Left lung (tissue), 4 donors: ENCODE measurements at regions not wholly inside any gene's neighbourhood (a gene's known extent, or its start where the extent isn't known, plus 50 kb on each side); places are given as distances from the start of the nearest gene placed in this dataset.

Experiments used
- ATAC-seq: fragments of 200-7000 bp; cut with Tn5 transposase; one replicate; pipeline ENCODE4 v1.9.1; 2020; ENCODE audit warnings: moderate library complexity
- DNase-seq, 4 donors: peaks; one replicate each; pipeline ENCODE4 v3.0.0-alpha.2; 2013 to 2020
- H3K27ac ChIP-seq, 2 donors: fragments of 200-600 bp; sonication (generic) in 1 of 2; one replicate each; pipeline versions ENCODE4 v1.5.0 to v1.8.0; 2020 to 2021
- H3K27me3 ChIP-seq, 2 donors: fragments of 200-600 bp; sonication (generic) in 1 of 2; one replicate each; pipeline versions ENCODE4 v1.5.0 to v1.8.0; 2020 to 2021
- H3K36me3 ChIP-seq, 2 donors: fragments of 200-600 bp; sonication (generic) in 1 of 2; one replicate each; pipeline versions ENCODE4 v1.5.0 to v1.8.0; 2020 to 2021
- H3K4me1 ChIP-seq, 2 donors: fragments of 200-600 bp; one replicate each; pipeline ENCODE4 v1.8.0; 2021
- H3K4me3 ChIP-seq, 2 donors: fragments of 200-600 bp; sonication (generic) in 1 of 2; one replicate each; pipeline versions ENCODE4 v1.5.0 to v1.8.0; 2020 to 2021; ENCODE audit warnings: mild to moderate bottlenecking in 1 of 2
- H3K9me3 ChIP-seq, 2 donors: fragments of 200-600 bp; sonication (generic) in 1 of 2; one replicate each; pipeline versions ENCODE4 v1.5.0 to v1.8.0; 2020 to 2021
- CTCF ChIP-seq, 2 donors: fragments of 200-600 bp; sonication (generic) in 1 of 2; IDR thresholded peaks; one replicate each; pipeline versions ENCODE4 v1.5.0 to v1.8.0; 2021; ENCODE audit warnings: antibody characterized with exemption in 2 of 2
- intact Hi-C, 2 donors: fragments of 100-400 bp; cut with DNase I; formaldehyde crosslinking; loops; one replicate each; pipeline versions ENCODE4 v1.11.2 to v1.14.2; 2022
- donor health status: DM: no; HTN: yes; CAD: no.
- donor health status: DM: no; HTN: no; CAD: no.

- no peak for ATAC-seq
- Histone ChIP-seq H3K36me3 (no peaks in the 10 kb centered on the region), H3K4me1 (no peaks in the 10 kb centered on the region), H3K4me3 (no peak overlapping the region), H3K27me3 (peaks cover 0 to 22% of the 10 kb centered on the region in 2 donors), H3K9me3 (no peaks in the 10 kb centered on the region), H3K27ac (no peak overlapping the region)
- TF ChIP-seq CTCF (IDR thresholded peaks at IDR 0.05): no peak
- intact Hi-C loops: no loop called here
- DNase-seq: no peak
These were observed 92.4 kb upstream of the LDAH start for GRCh38 chr2:20915271-20915670.

- Histone ChIP-seq H3K27ac (no peak overlapping the region), H3K4me3 (no peak overlapping the region), H3K9me3 (no peaks in the 10 kb centered on the region), H3K4me1 (no peaks in the 10 kb centered on the region), H3K27me3 (peaks cover 0 to 22% of the 10 kb centered on the region in 2 donors), H3K36me3 (no peaks in the 10 kb centered on the region)
- no peak for TF ChIP-seq CTCF (IDR thresholded peaks at IDR 0.05)
- DNase-seq (no peak), ATAC-seq (no peak)
- intact Hi-C loops: no loop called here
These were observed 91.9 kb upstream of the LDAH start for GRCh38 chr2:20914771-20915170.

- Histone ChIP-seq H3K4me1 (no peaks in the 10 kb centered on the region), H3K27ac (no peak overlapping the region), H3K36me3 (no peaks in the 10 kb centered on the region), H3K27me3 (peaks cover 0 to 20% of the 10 kb centered on the region in 2 donors), H3K9me3 (no peaks in the 10 kb centered on the region), H3K4me3 (no peak overlapping the region)
- no peak for TF ChIP-seq CTCF (IDR thresholded peaks at IDR 0.05)
- no peak for DNase-seq
- intact Hi-C loops: no loop called here
- ATAC-seq: no peak
These were observed 91.2 kb upstream of the LDAH start for GRCh38 chr2:20914087-20914486.

GRCh38 chr2:20913491-20913890, 90.6 kb upstream of the LDAH start:
- intact Hi-C loops: no loop called here
- Histone ChIP-seq H3K4me3 (no peak overlapping the region), H3K9me3 (no peaks in the 10 kb centered on the region), H3K4me1 (no peaks in the 10 kb centered on the region), H3K27ac (no peak overlapping the region), H3K36me3 (no peaks in the 10 kb centered on the region), H3K27me3 (peaks cover 0 to 14% of the 10 kb centered on the region in 2 donors)
- TF ChIP-seq CTCF (IDR thresholded peaks at IDR 0.05): no peak
- DNase-seq (no peak), ATAC-seq (no peak)

GRCh38 chr2:20900052-20900636, 77.2 kb upstream of the LDAH start:
- no peak overlapping the region for H3K4me3 ChIP-seq
- intact Hi-C loops: no loop called here
- no peak for TF ChIP-seq CTCF (IDR thresholded peaks at IDR 0.05)
- DNase-seq (no peak), ATAC-seq (no peak)
- no peaks in the 10 kb centered on the region for H3K9me3 ChIP-seq
- H3K27ac ChIP-seq: no peak overlapping the region
- no peaks in the 10 kb centered on the region for H3K4me1 ChIP-seq
- peaks cover 0 to 4% of the 10 kb centered on the region in 2 donors for H3K27me3 ChIP-seq
- H3K36me3 ChIP-seq: no peaks in the 10 kb centered on the region
